GM21390 (cell line): ENCODE measurements at regions not wholly inside any gene's neighbourhood (a gene's known extent, or its start where the extent isn't known, plus 50 kb on each side); places are given as distances from the start of the nearest gene placed in this dataset.

Experiments
- ATAC-seq: cut with Tn5 transposase; IDR thresholded peaks from one replicate; pipeline ENCODE4 v1.9.1; 2021; ENCODE audit not compliant: unreplicated experiment

DNA sequence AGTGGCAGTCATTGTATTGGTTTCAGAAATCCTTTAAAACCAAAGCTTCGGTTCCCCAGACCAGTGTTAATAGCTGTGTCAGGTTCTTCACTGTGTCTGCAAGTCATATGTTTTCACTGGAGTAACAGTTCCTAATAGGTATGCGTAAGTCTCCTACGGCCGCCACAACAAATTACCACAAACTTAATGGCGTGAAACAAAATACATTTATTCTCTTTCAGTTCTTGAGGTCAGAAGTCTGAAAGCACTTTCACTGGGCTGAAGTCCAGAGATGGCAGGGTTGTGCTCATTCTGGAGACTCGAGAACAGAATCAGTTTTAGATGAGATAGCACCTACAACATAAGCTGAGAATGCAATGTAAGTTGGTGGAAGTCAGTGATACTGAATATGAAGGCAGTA lies 556.2 kb downstream of the TLE4 start:
- no peak for ATAC-seq

DNA sequence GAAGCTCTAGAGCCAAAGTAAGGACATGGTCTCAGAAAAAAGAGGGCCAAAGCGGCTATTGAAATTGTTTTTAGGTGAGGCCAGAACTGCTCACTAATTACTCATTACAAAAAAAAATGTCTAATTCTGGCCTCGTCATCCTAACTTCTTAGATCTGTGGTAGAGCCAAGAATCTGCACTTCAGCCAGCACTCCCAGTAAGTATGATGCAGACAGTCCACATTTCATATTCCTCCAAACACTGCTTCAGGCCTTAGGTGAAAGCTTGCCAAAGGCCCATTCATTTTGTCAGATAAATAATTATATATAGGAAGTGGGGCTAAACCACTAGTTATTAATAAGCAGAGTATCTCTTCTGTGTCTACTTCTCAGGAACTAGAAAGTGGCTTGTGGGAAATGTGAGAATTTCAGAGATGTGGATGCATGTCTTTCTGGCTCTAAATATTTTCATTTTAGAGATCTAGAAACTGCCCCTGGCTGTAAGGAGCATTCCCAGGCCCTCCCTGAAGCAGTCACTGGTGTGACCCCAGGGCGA lies 554.0 kb downstream of the TLE4 start:
- no peak for ATAC-seq

DNA sequence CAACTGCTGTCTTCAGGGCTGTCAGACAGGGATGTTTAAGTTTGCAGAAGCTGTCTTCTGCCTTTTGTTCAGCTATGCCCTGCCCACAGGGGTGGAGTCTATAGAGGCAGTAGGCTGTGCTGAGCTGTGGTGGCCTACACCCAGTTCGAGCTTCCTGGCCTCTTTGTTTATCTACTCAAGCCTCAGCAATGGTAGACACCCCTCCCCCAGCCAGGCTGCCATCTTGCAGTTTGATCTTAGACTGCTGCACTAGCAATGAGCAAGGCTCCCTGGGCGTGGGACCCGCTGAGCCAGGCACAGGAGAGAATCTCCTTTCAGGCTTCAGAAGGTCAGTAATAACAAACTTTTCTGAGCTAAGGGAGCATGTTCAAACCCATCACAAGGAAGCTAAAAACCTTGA lies 545.3 kb downstream of the TLE4 start:
- no peak for ATAC-seq

DNA sequence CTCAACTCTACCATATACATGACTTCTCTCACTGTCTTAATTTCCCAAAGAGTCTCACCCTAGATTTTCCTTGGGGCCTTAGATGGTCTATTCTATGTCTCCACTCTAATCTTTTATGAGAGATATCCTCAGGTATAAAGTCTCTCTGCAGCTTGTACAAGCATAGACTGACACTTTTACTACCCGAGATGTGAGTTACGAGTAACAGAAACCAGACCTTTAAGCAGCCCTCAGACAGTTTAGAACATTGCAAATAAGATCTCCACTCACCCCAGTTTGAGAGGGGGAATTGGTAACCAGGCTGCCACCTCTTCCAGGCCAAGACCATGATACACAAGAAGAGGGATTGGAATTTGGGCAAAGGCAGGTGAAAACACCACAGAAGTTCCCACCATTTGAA lies 542.5 kb downstream of the TLE4 start:
- no peak for ATAC-seq

- no peak for ATAC-seq
Measured at GRCh38 chr9:80107931-80108660, 536.3 kb downstream of the TLE4 start.

DNA sequence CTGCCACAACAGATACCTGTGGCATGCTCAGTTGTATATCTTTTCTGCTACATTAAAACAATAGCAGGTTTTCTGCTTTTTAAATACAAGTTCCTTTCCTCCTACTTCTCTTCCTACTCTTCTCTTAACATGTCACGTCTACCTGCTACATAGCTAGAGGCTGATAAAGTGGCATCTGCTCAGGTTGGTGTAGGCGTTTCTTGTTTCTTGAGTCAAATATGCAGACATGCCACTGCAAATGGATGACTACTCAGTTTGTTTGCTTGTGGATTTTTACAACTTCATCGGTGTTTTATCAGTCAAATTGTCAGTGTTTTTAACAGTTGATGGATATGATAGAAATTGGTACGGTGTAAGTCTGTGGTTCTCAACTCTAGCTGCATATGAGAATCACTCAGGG lies 525.7 kb downstream of the TLE4 start:
- no peak for ATAC-seq

DNA sequence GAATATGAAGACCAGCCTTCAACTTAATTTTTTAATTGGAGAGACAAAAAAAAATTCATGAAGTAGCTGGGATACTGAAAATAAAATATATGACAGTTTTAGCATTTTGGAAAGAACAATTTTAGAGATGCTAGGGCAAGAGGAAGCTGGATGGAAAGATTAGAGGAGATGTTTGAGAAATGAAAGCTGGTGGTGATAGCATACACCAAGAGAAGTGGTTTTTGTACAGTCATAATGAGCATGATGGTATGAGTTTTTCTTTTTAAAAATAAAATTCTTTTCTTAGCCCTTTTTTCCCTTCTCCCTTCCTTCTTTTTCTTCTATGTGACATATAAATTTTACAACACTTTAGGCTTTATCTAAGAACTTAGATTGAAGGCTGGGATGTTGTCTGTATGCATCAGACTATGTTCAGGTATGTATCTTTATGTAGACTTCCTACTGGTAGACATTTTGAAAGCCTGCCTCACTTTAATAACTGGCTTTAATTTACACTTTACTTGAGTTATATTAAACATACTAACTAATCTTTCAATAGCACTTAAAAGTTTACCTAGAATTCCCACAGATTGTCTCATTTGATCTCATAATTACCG lies 522.5 kb downstream of the TLE4 start:
- peak; percentile 82 for ATAC-seq

- ATAC-seq: no peak
Measured at GRCh38 chr9:80093695-80094094, 521.9 kb downstream of the TLE4 start.

GRCh38 chr9:80091526-80091925 lies 519.8 kb downstream of the TLE4 start:
- no peak for ATAC-seq

DNA sequence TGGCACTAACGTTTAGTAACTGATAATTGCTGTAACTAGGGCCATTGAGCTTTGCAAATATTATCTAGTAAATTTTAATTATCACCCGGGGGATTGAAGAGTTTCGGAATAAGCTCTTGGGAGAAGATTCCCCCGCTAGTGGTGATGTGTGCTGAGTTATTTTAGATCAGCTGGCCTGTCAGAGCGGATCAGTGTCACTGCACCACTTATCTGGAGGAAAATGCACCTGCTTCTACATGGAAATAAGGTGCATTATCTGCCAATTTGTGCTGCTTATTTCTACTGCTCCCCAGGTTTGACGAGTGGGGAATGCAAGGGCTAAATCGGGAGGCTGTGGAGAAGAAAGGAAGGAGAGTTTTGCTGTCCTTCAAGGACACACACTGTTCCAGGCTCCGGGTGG lies 518.6 kb downstream of the TLE4 start:
- no peak for ATAC-seq

DNA sequence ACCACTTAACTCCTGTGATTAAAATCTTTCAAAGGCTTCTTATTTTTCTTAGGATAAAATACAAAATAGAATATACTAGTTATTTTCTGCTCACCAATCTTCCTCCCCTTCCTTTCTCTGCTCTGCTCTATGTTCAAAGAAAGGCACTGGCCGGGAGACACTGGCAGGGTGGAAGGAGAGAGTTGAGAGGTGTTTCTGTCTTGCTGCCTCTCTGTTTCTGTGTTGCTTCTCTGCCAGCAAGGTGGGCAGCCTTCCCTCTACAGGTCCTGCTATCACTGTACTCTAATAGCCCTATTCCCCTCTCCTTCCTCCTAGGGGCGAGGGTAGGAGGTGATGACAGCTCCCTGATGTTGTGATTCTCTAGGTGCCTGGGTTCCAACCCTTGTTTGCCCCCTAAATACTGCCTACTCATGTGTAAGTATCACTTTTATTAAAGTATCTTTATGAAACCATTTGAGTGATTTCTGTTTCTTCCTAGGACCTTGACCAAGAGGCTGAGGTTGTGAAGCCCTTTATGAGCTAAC lies 515.1 kb downstream of the TLE4 start:
- ATAC-seq: no peak

- no peak for ATAC-seq
Measured at GRCh38 chr9:80086386-80086785, 514.6 kb downstream of the TLE4 start.

DNA sequence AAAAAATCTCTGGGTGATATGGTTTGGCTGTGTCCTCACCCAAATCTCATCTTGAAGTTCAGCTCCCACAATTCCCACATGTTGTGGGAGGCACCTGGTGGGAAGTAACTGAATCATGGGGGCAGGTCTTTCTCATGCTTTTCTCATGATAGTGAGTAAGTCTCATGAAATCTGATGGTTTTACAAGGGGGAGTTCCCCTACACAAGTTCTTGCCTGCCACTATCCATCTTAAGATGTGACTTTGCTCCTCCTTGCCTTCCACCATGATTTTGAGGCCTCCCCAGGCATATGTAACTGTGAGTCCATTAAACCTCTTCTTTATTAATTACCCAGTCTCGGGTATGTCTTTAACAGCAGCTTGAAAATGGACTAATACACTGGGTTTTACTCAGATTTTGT lies 513.9 kb downstream of the TLE4 start:
- ATAC-seq: no peak

DNA sequence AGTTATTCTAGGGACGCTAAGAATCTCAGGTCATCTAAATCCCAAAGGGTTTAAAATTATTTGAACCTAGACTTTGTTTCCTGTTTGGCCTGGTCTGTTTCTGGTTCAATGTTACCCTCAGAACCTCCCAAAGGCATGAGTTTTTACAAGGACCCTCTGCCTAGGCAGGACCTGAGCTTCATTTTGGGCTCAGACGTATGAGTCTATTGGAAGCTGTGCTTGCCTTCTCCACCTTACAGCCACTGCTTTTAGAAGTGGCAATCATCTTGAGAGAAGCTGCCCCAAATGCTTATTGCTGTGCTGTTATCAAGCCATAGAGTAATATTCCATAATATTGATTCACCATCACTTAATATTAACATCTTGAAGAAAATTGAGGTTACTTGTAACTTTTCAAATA lies 510.4 kb downstream of the TLE4 start:
- no peak for ATAC-seq

- no peak for ATAC-seq
Measured at GRCh38 chr9:80078826-80079225, 507.1 kb downstream of the TLE4 start.

DNA sequence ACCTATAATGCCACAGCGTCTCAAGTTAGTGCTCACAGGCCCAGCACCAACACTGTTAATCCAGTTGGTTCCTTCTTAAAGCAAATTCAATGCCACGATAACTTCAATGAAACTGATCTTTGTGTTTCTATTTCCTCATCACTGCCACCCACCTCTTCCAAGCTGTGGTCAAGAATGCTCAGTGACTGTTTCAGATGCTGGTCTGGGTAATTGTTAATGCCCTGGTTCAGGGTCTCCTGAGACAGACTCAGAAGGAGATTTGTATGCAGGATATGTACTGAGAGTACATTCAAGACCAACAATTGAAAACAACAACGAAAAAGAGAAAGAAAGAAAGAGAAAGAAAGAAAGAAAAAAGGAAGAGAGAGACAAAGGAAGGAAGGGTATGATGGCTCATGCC lies 505.3 kb downstream of the TLE4 start:
- ATAC-seq: no peak

DNA sequence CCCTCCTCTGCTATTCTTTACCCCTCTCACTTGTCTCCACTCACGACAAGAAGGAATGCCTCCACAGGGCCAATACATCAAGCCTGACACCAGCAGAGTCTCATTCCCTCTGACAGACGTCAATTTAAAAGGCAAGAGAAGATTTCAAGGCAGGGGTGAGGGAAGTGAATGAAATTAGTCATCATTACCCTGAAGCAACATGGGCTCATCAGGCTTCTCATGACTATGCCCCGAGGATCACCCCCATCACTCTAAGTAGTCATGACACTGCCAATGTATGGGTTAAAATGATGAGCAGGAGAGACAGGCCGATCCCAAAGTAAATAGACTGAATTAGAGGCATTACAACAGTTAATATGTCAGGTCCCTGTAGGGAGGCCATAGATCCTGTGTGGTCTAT lies 504.4 kb downstream of the TLE4 start:
- no peak for ATAC-seq

- no peak for ATAC-seq
Measured at GRCh38 chr9:80074439-80074838, 502.7 kb downstream of the TLE4 start.

DNA sequence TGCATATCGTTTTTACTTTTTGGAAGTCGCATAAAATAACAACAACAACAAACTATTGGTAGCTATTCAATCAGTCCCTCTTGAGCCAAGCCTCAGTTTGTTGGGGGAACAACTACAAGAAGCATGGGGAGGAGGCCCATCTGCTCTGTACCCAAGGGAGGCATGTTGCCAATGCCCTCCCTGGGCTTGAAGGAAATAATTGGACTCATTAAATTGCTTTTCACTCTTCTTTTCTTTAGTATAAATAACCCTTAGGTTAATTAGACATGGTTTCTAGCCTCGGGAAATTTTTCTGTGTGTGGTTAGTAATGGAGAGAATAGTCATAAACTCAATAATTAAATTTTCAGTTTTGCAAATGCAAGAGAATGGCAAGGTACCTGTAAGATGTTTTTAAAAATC lies 500.7 kb downstream of the TLE4 start:
- no peak for ATAC-seq

- ATAC-seq: no peak
Measured at GRCh38 chr9:80070071-80070742, 498.4 kb downstream of the TLE4 start.

- ATAC-seq: no peak
Measured at GRCh38 chr9:80066931-80067330, 495.2 kb downstream of the TLE4 start.

DNA sequence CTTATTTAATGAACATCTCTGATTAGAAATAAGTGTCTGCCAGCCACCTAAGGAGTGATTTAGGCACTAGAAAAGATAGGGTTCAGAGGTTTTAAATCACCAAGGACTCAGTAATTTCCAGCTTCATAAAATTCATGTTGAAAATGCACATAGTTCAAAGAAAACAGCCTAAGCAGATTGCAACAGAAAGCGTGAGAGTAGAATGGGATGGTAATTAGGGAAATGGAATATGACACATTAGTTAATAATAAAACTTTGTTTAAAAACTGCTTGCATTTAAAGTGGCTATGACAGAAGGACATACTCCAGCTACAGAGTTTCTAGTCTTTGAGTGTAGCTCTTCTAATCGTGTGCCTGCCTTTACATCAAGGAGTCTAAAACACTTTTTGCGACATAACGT lies 490.8 kb downstream of the TLE4 start:
- ATAC-seq: no peak
